A549 (cell line): ENCODE measurements at regions not wholly inside any gene's neighbourhood (a gene's known extent, or its start where the extent isn't known, plus 50 kb on each side); places are given as distances from the start of the nearest gene placed in this dataset.

ENCODE experiments used
- ATAC-seq, 2 experiments: fragments of 200-7000 bp in 1 of 2; fragments of >200 bp in 1 of 2; cut with Nextera tagmentation in 1 of 2; cut with Tn5 transposase in 1 of 2; 3 replicates each; pipeline versions ENCODE4 v1.8.0 to v1.9.1; 2018 to 2020; ENCODE audit warnings: mild to moderate bottlenecking in 1 of 2, moderate library complexity in 1 of 2
- CTCF ChIA-PET: fragments of 300-600 bp; sonication (Branson Sonifier 250); formaldehyde crosslinking; extraction: SDS; loops from one replicate; lab custom pipeline; 2021; ENCODE audit warnings: antibody characterized with exemption, inconsistent platforms; lab: Yijun Ruan, JAX
- POLR2A ChIA-PET: fragments of 350-600 bp; formaldehyde crosslinking; extraction: SDS; loops from one replicate; lab custom pipeline; 2021; ENCODE audit warnings: antibody characterized with exemption, inconsistent platforms; lab: Yijun Ruan, JAX
- DNase-seq, 2 experiments: peaks; one replicate each; pipeline versions ENCODE4 v3.0.0 to v3.0.0-alpha.2; 2011 to 2016; ENCODE audit warnings: low read depth in 1 of 2, low spot score in 1 of 2
- FAIRE-seq: peaks from 2 replicates; lab custom pipeline; 2011; peaks lifted over from hg19 to GRCh38; lab: Jason Lieb, UNC
- H3K27ac ChIP-seq, 2 experiments: fragments of >200 bp; sonication (Bioruptor Twin); formaldehyde crosslinking; 3 replicates each; pipeline ENCODE4 v1.5.1; 2016 to 2017
- H3K4me1 ChIP-seq: fragments of >200 bp; sonication (Bioruptor Twin); formaldehyde crosslinking; 3 replicates; pipeline ENCODE4 v1.6.1; 2016
- H3K4me2 ChIP-seq: fragments of >200 bp; sonication (Bioruptor Twin); formaldehyde crosslinking; 3 replicates; pipeline ENCODE4 v1.6.1; 2016
- H3K4me3 ChIP-seq: fragments of >200 bp; sonication (Bioruptor Twin); formaldehyde crosslinking; 3 replicates; pipeline ENCODE4 v1.5.1; 2016
- H3K9me3 ChIP-seq: fragments of >200 bp; sonication (Bioruptor Twin); formaldehyde crosslinking; 3 replicates; pipeline ENCODE4 v1.6.1; 2016
- CBX2 ChIP-seq: fragments of 200-600 bp; sonication (generic); IDR thresholded peaks from 2 replicates; pipeline ENCODE4 v1.6.1; 2016; ENCODE audit warnings: low read depth, mild to moderate bottlenecking, borderline replicate concordance
- CBX8 ChIP-seq: fragments of 200-600 bp; sonication (generic); IDR thresholded peaks from 2 replicates; pipeline ENCODE4 v1.6.1; 2016
- CHD2 ChIP-seq: fragments of 150-350 bp; IDR thresholded peaks from 2 replicates; pipeline ENCODE4 v1.6.1; 2014; ENCODE audit warnings: low read length; ENCODE audit not compliant: partially characterized antibody
- EHF ChIP-seq: fragments of 250-450 bp; sonication (Bioruptor Pico); IDR thresholded peaks from 2 replicates; pipeline ENCODE4 v1.5.0; 2020; ENCODE audit warnings: mild to moderate bottlenecking
- ELK1 ChIP-seq: fragments of 150-350 bp; IDR thresholded peaks from 2 replicates; pipeline ENCODE4 v1.6.1; 2014; ENCODE audit warnings: low read depth, mild to moderate bottlenecking, low read length
- EP300 ChIP-seq, 2 experiments: fragments of >200 bp; sonication (Bioruptor Twin); formaldehyde crosslinking; IDR thresholded peaks; 2 replicates in 1 of 2; 3 replicates in 1 of 2; pipeline ENCODE4 v1.6.1; 2016 to 2017
- ESRRA ChIP-seq: fragments of 150-350 bp; IDR thresholded peaks from 2 replicates; pipeline ENCODE4 v1.6.1; 2014; ENCODE audit warnings: mild to moderate bottlenecking, low read length, borderline replicate concordance
- HEYL ChIP-seq: fragments of 250-450 bp; sonication (Bioruptor Pico); IDR thresholded peaks from 2 replicates; pipeline ENCODE4 v1.8.0; 2021; ENCODE audit warnings: mild to moderate bottlenecking, moderate library complexity
- HOXA7 ChIP-seq: fragments of 250-450 bp; sonication (Bioruptor Pico); IDR thresholded peaks from 2 replicates; pipeline ENCODE4 v1.5.0; 2020; ENCODE audit warnings: mild to moderate bottlenecking, moderate library complexity
- MAFK ChIP-seq: fragments of 450-650 bp; IDR thresholded peaks from 2 replicates; pipeline ENCODE4 v1.6.1; 2014; ENCODE audit not compliant: partially characterized antibody
- NFE2L2 ChIP-seq: fragments of 150-350 bp; conservative IDR thresholded peaks from 2 replicates; pipeline ENCODE4 v1.6.1; 2014; ENCODE audit warnings: low read length
- NPAS2 ChIP-seq: fragments of 250-450 bp; sonication (Bioruptor Pico); IDR thresholded peaks from 2 replicates; pipeline ENCODE4 v1.8.0; 2022; ENCODE audit warnings: mild to moderate bottlenecking, moderate library complexity, borderline replicate concordance
- NR3C1 ChIP-seq: fragments of >200 bp; sonication (Bioruptor Twin); formaldehyde crosslinking; IDR thresholded peaks from 3 replicates; pipeline ENCODE4 v1.6.1; 2017
- POLR2A ChIP-seq: IDR thresholded peaks from 2 replicates; pipeline ENCODE4 v1.6.1; 2012; ENCODE audit warnings: mild to moderate bottlenecking, low read length
- POLR2AphosphoS2 ChIP-seq: conservative IDR thresholded peaks from 2 replicates; pipeline ENCODE4 v1.6.1; 2012; ENCODE audit warnings: low read length, improper control_type of control experiment, inconsistent platforms
- RAD21 ChIP-seq, 2 experiments: fragments of >200 bp in 1 of 2; sonication (Bioruptor Twin) in 1 of 2; formaldehyde crosslinking in 1 of 2; IDR thresholded peaks in 1 of 2; conservative IDR thresholded peaks in 1 of 2; 2 replicates in 1 of 2; 3 replicates in 1 of 2; pipeline ENCODE4 v1.6.1; 2012 to 2018; ENCODE audit warnings: inconsistent platforms in 1 of 2
- RARB ChIP-seq: fragments of 250-450 bp; sonication (Bioruptor Pico); IDR thresholded peaks from 2 replicates; pipeline ENCODE4 v1.8.0; 2021; ENCODE audit warnings: mild to moderate bottlenecking, moderate library complexity
- RFX5 ChIP-seq: fragments of 450-650 bp; IDR thresholded peaks from 2 replicates; pipeline ENCODE4 v1.7.1; 2014; ENCODE audit warnings: antibody characterized with exemption, mild to moderate bottlenecking, moderate library complexity
- RNF2 ChIP-seq: fragments of 200-600 bp; sonication (generic); IDR thresholded peaks from 2 replicates; pipeline ENCODE4 v1.6.1; 2016; ENCODE audit warnings: low read depth, mild to moderate bottlenecking, antibody characterized with exemption, moderate library complexity, borderline replicate concordance
- SMC3 ChIP-seq: fragments of >200 bp; sonication (Bioruptor Twin); formaldehyde crosslinking; IDR thresholded peaks from 3 replicates; pipeline ENCODE4 v1.6.1; 2018; ENCODE audit warnings: inconsistent platforms
- SREBF2 ChIP-seq: fragments of 450-650 bp; IDR thresholded peaks from 2 replicates; pipeline ENCODE4 v1.6.1; 2014; ENCODE audit warnings: mild to moderate bottlenecking, moderate library complexity
- TP53 ChIP-seq: fragments of 250-450 bp; sonication (Bioruptor Pico); IDR thresholded peaks from 2 replicates; pipeline ENCODE4 v1.5.0; 2021; ENCODE audit warnings: mild to moderate bottlenecking, moderate library complexity
- ZC3H11A ChIP-seq: fragments of 450-650 bp; IDR thresholded peaks from 2 replicates; pipeline ENCODE4 v1.6.1; 2014; ENCODE audit warnings: antibody characterized with exemption, mild to moderate bottlenecking
- ZNF302 ChIP-seq: fragments of 250-450 bp; sonication (Bioruptor Pico); IDR thresholded peaks from 2 replicates; pipeline ENCODE4 v1.9.0; 2021; ENCODE audit warnings: inconsistent platforms, mild to moderate bottlenecking, moderate library complexity
- WGBS: methylation state at CpG from one replicate; pipeline ENCODE4 v1.1.6; 2017; ENCODE audit errors: missing lambda C conversion rate; 5-methylcytosine and 5-hydroxymethylcytosine counted together
- TF ChIP-seq, protein P1 (sequence below): fragments of 200-600 bp; sonication (generic); IDR thresholded peaks from 2 replicates; pipeline ENCODE4 v1.6.1; 2016; ENCODE audit warnings: antibody characterized with exemption, mild to moderate bottlenecking, moderate library complexity

DNA sequence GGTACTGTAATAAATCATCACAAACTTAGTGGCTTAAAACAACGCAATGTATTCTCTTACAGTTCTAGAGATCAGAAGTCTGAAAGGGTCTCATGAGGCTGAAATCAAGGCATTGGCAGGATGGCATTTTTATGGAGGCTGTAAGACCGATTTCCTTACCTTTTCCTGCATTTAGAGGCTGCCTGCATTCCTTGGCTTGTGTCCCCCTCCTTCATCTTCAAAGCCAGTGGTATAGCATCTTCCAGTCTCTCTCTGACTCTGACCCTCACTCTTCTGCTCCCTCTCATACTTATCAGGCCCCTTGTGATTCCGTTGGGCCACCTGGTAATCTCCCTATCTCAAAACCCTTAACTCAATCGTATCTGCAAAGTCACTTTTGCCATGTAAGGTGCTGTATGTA is 258.2 kb upstream of the JADE1 start:
- TF ChIP-seq RAD21 (conservative IDR thresholded peaks at IDR 0.05 in 1 of 2, IDR thresholded peaks at IDR 0.05 in 1 of 2) = no peak
- no peak for TF ChIP-seq NPAS2
- TF ChIP-seq CBX8 = no peak
- TF ChIP-seq POLR2AphosphoS2 = no peak
- TF ChIP-seq NFE2L2 = no peak
- no peak for TF ChIP-seq RFX5
- TF ChIP-seq CHD2 = no peak
- TF ChIP-seq ZC3H11A = no peak
- no peak for TF ChIP-seq RARB
- no peak for TF ChIP-seq EHF (CRISPR knock-in tag)
- no peak for TF ChIP-seq HEYL
- TF ChIP-seq EP300 (IDR thresholded peaks at IDR 0.05) = no peak
- FAIRE-seq (no peak), DNase-seq (no peak), ATAC-seq (no peak)
- Histone ChIP-seq H3K27ac (peak overlapping the region; percentile 99 to 100), H3K4me1 (peaks cover 46% of the 10 kb centered on the region), H3K4me2 (no peak overlapping the region), H3K4me3 (no peak overlapping the region), H3K9me3 (peaks cover 11% of the 10 kb centered on the region)
- ChIA-PET CTCF (interaction anchor here (1.0 to 4.1 kb wide), 2 partner anchors 16 to 23 kb away, joined by 3 to 30 read pairs; no protein-coding TSS in a partner anchor), POLR2A (no interaction called here)
- WGBS = 95% methylated on average over 4 of the region's 4 CpGs

DNA sequence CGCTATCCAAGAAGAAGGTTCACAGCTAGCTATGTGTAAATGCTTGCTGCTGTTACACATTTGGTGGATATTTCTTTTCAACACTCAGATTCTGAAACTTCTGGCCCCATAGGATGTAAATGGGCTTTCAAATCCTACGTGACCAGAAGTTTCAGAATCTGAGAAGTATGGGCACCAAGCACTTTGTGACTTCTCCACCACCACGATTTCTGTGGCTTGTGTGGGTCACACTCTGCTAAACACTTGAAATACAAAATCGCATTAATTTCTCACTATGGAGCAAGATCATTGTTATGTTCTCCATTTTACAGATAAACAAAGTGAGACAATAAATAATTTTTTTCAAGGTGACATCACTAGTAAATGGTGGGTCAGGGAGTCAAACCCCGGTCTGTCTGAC is 259.4 kb upstream of the JADE1 start:
- Histone ChIP-seq H3K4me1 (peaks cover 39% of the 10 kb centered on the region), H3K9me3 (peaks cover 11% of the 10 kb centered on the region), H3K27ac (peak overlapping the region; percentile 99 to 100), H3K4me3 (no peak overlapping the region), H3K4me2 (no peak overlapping the region)
- FAIRE-seq (no peak), DNase-seq (no peak), ATAC-seq (no peak)
- 92% methylated on average over 5 of the region's 5 CpGs for WGBS
- TF ChIP-seq CHD2 = no peak
- TF ChIP-seq TP53 (CRISPR knock-in tag) = no peak
- TF ChIP-seq SMC3 = no peak
- TF ChIP-seq RNF2 = no peak
- TF ChIP-seq NR3C1 = no peak
- TF ChIP-seq NPAS2 = no peak
- no peak for TF ChIP-seq CBX2
- TF ChIP-seq HEYL = no peak
- no peak for TF ChIP-seq ZC3H11A
- TF ChIP-seq, protein P1, sequence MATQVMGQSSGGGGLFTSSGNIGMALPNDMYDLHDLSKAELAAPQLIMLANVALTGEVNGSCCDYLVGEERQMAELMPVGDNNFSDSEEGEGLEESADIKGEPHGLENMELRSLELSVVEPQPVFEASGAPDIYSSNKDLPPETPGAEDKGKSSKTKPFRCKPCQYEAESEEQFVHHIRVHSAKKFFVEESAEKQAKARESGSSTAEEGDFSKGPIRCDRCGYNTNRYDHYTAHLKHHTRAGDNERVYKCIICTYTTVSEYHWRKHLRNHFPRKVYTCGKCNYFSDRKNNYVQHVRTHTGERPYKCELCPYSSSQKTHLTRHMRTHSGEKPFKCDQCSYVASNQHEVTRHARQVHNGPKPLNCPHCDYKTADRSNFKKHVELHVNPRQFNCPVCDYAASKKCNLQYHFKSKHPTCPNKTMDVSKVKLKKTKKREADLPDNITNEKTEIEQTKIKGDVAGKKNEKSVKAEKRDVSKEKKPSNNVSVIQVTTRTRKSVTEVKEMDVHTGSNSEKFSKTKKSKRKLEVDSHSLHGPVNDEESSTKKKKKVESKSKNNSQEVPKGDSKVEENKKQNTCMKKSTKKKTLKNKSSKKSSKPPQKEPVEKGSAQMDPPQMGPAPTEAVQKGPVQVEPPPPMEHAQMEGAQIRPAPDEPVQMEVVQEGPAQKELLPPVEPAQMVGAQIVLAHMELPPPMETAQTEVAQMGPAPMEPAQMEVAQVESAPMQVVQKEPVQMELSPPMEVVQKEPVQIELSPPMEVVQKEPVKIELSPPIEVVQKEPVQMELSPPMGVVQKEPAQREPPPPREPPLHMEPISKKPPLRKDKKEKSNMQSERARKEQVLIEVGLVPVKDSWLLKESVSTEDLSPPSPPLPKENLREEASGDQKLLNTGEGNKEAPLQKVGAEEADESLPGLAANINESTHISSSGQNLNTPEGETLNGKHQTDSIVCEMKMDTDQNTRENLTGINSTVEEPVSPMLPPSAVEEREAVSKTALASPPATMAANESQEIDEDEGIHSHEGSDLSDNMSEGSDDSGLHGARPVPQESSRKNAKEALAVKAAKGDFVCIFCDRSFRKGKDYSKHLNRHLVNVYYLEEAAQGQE = no peak
- no peak for TF ChIP-seq HOXA7 (CRISPR knock-in tag)
- no peak for TF ChIP-seq MAFK
- no peak for TF ChIP-seq ZNF302
- no peak for TF ChIP-seq ESRRA
- POLR2A ChIA-PET = no interaction called here
- CTCF ChIA-PET = no interaction called here

GRCh38 chr4:128549636-128550035 is 259.9 kb upstream of the JADE1 start:
- ATAC-seq (no peak), DNase-seq (no peak), FAIRE-seq (no peak)
- Histone ChIP-seq H3K9me3 (peaks cover 11% of the 10 kb centered on the region), H3K4me1 (peaks cover 35% of the 10 kb centered on the region), H3K27ac (peak overlapping the region; percentile 99 to 100; a peak in 5 of 6 replicates), H3K4me2 (no peak overlapping the region), H3K4me3 (no peak overlapping the region)
- TF ChIP-seq ELK1 = no peak
- TF ChIP-seq POLR2A = no peak
- TF ChIP-seq SREBF2 = no peak
- no peak for TF ChIP-seq ESRRA
- TF ChIP-seq RFX5 = no peak
- TF ChIP-seq MAFK = no peak
- no peak for TF ChIP-seq RAD21 (conservative IDR thresholded peaks at IDR 0.05 in 1 of 2, IDR thresholded peaks at IDR 0.05 in 1 of 2)
- 100% methylated on average over 1 of the region's 1 CpG for WGBS
- ChIA-PET POLR2A (no interaction called here), CTCF (no interaction called here)
